Loucy (cell line): ENCODE measurements at regions not wholly inside any gene's neighbourhood (a gene's known extent, or its start where the extent isn't known, plus 50 kb on each side); places are given as distances from the start of the nearest gene placed in this dataset.
A peak's percentile ranks its signal among the peaks of the same experiment; 100 is the strongest.

Experiments
- H2AFZ ChIP-seq: fragments of 200-600 bp; sonication (generic); 2 replicates; pipeline ENCODE4 v1.6.0; 2016; ENCODE audit warnings: antibody characterized with exemption, mild to moderate bottlenecking, low read length, moderate library complexity
- H3F3A ChIP-seq: fragments of 200-600 bp; 2 replicates; pipeline ENCODE4 v1.6.0; 2016; ENCODE audit warnings: antibody characterized with exemption, low read depth, mild to moderate bottlenecking
- H3K27me3 ChIP-seq: fragments of 200-600 bp; sonication (generic); 2 replicates; pipeline ENCODE4 v1.6.1; 2014; ENCODE audit warnings: low read length, mild to moderate bottlenecking; ENCODE audit not compliant: insufficient read depth, poor library complexity, severe bottlenecking
- H3K36me3 ChIP-seq: fragments of 200-600 bp; sonication (generic); 2 replicates; pipeline ENCODE4 v1.6.1; 2016; ENCODE audit warnings: low read length; ENCODE audit not compliant: insufficient read depth
- H3K4me1 ChIP-seq: fragments of 200-600 bp; sonication (generic); 2 replicates; pipeline ENCODE4 v1.5.1; 2014; ENCODE audit warnings: low read length, mild to moderate bottlenecking; ENCODE audit not compliant: insufficient read depth, poor library complexity, severe bottlenecking
- H3K4me2 ChIP-seq: fragments of 200-600 bp; sonication (generic); 2 replicates; pipeline ENCODE4 v1.6.0; 2014; ENCODE audit warnings: antibody characterized with exemption, low read length, low read depth, mild to moderate bottlenecking; ENCODE audit not compliant: poor library complexity, severe bottlenecking
- H3K4me3 ChIP-seq: fragments of 200-600 bp; sonication (generic); 2 replicates; pipeline ENCODE4 v1.5.1; 2014; ENCODE audit warnings: low read length, mild to moderate bottlenecking, mixed read lengths; ENCODE audit not compliant: poor library complexity, severe bottlenecking
- H3K79me2 ChIP-seq: fragments of 200-600 bp; sonication (generic); 2 replicates; pipeline ENCODE4 v1.6.1; 2014; ENCODE audit warnings: low read length; ENCODE audit not compliant: insufficient read depth
- H3K9ac ChIP-seq: fragments of 200-600 bp; sonication (generic); 2 replicates; pipeline ENCODE4 v1.6.0; 2014; ENCODE audit warnings: mild to moderate bottlenecking, low read depth, low read length, moderate library complexity; ENCODE audit not compliant: poor library complexity, severe bottlenecking
- H3K9me2 ChIP-seq: fragments of 200-600 bp; sonication (generic); replicated peaks from 2 replicates; pipeline ENCODE4 v1.6.1; 2016; ENCODE audit warnings: low read depth, low read length, mixed read lengths
- H3K9me3 ChIP-seq: fragments of 200-600 bp; sonication (generic); 2 replicates; pipeline ENCODE4 v1.6.1; 2014; ENCODE audit warnings: mild to moderate bottlenecking, antibody characterized with exemption, low read length, low read depth; ENCODE audit not compliant: insufficient read depth
- H4K20me1 ChIP-seq: fragments of 200-600 bp; sonication (generic); 2 replicates; pipeline ENCODE4 v1.6.0; 2014; ENCODE audit warnings: antibody characterized with exemption, low read length, mild to moderate bottlenecking; ENCODE audit not compliant: insufficient read depth, poor library complexity, severe bottlenecking
- CTCF ChIP-seq: fragments of 200-600 bp; sonication (generic); conservative IDR thresholded peaks from 2 replicates; pipeline ENCODE4 v1.5.1; 2014; ENCODE audit warnings: mild to moderate bottlenecking, antibody characterized with exemption, low read length
- EZH2phosphoT487 ChIP-seq: fragments of 200-600 bp; IDR thresholded peaks from 2 replicates; pipeline ENCODE4 v1.6.1; 2018; ENCODE audit warnings: antibody characterized with exemption, mild to moderate bottlenecking, moderate library complexity, borderline replicate concordance

- 0 out of 2 replicates have a peak overlapping the region, but pooled peaks have one; percentile 18 for H2AFZ ChIP-seq
Measured at GRCh38 chr1:234915924-234916675, 212.5 kb downstream of the TOMM20 start.

GRCh38 chr1:234914606-234915290 is 213.9 kb downstream of the TOMM20 start:
- no peaks in the 10 kb centered on the region for H3K27me3 ChIP-seq
- peaks cover 39% of the 10 kb centered on the region for H3K4me1 ChIP-seq
- H2AFZ ChIP-seq, result no peak overlapping the region
- TF ChIP-seq CTCF, result no peak
- TF ChIP-seq EZH2phosphoT487, result no peak
- H3K4me3 ChIP-seq, result no peak overlapping the region
- no peaks in the 10 kb centered on the region for H3K79me2 ChIP-seq
- no peaks in the 10 kb centered on the region for H3K9me2 ChIP-seq
- no peaks in the 10 kb centered on the region for H3K36me3 ChIP-seq
- H3K9ac ChIP-seq, result no peak overlapping the region
- H3K4me2 ChIP-seq, result no peak overlapping the region
- no peaks in the 10 kb centered on the region for H3K9me3 ChIP-seq
- no peaks in the 10 kb centered on the region for H4K20me1 ChIP-seq
- H3F3A ChIP-seq, result no peaks in the 10 kb centered on the region

More at GRCh38 chr1:234915924-234916675, 212.5 kb downstream of the TOMM20 start:
- Histone ChIP-seq H3K9me3 (no peaks in the 10 kb centered on the region), H3K36me3 (no peaks in the 10 kb centered on the region), H3K9me2 (no peaks in the 10 kb centered on the region), H3K9ac (no peak overlapping the region), H3K27me3 (no peaks in the 10 kb centered on the region), H3K4me2 (no peak overlapping the region), H4K20me1 (no peaks in the 10 kb centered on the region), H3K4me3 (no peak overlapping the region), H3F3A (no peaks in the 10 kb centered on the region), H3K79me2 (no peaks in the 10 kb centered on the region), H3K4me1 (peaks cover 37% of the 10 kb centered on the region)
- no peak for TF ChIP-seq EZH2phosphoT487
- no peak for TF ChIP-seq CTCF

- no peak overlapping the region for H3K4me2 ChIP-seq
- no peaks in the 10 kb centered on the region for H3K36me3 ChIP-seq
- H2AFZ ChIP-seq, result no peak overlapping the region
Measured at GRCh38 chr1:234913771-234914170, 214.9 kb downstream of the TOMM20 start.

More at GRCh38 chr1:234913771-234914170, 214.9 kb downstream of the TOMM20 start:
- H3K9me2 ChIP-seq, result no peaks in the 10 kb centered on the region
- H3F3A ChIP-seq, result no peaks in the 10 kb centered on the region
- no peak overlapping the region for H3K9ac ChIP-seq
- H4K20me1 ChIP-seq, result no peaks in the 10 kb centered on the region
- H3K79me2 ChIP-seq, result no peaks in the 10 kb centered on the region
- no peaks in the 10 kb centered on the region for H3K27me3 ChIP-seq
- H3K4me1 ChIP-seq, result peaks cover 32% of the 10 kb centered on the region
- H3K4me3 ChIP-seq, result no peak overlapping the region
- H3K9me3 ChIP-seq, result no peaks in the 10 kb centered on the region
- no peak for TF ChIP-seq EZH2phosphoT487
- no peak for TF ChIP-seq CTCF
